ENCODE measurements at regions not wholly inside any gene's neighbourhood (a gene's known extent, or its start where the extent isn't known, plus 50 kb on each side); places are given as distances from the start of the nearest gene placed in this dataset.
A peak's percentile ranks its signal among the peaks of the same experiment; 100 is the strongest.

- peak; percentile 46 for DNase-seq (ENCODE audit: low read depth)
Observed at GRCh38 chr2:204012072-204012653, 75.6 kb downstream of the ICOS start.

- no peak for DNase-seq (ENCODE audit: low read depth)
Observed at GRCh38 chr2:204015118-204015843, 78.7 kb downstream of the ICOS start.

- no peak for DNase-seq (ENCODE audit: low read depth)
Observed at GRCh38 chr2:204018717-204019116, 82.2 kb downstream of the ICOS start.

- peak; percentile 53 for DNase-seq (ENCODE audit: low read depth)
Observed at GRCh38 chr2:204019572-204020501, 83.3 kb downstream of the ICOS start.

- no peak for DNase-seq (ENCODE audit: low read depth)
Observed at GRCh38 chr2:204021290-204022081, 84.9 kb downstream of the ICOS start.

GRCh38 chr2:204022550-204022949, 86.0 kb downstream of the ICOS start:
- DNase-seq (ENCODE audit: low read depth), result no peak

GRCh38 chr2:204023088-204023487, 86.5 kb downstream of the ICOS start:
- DNase-seq (ENCODE audit: low read depth), result no peak

GRCh38 chr2:204024503-204024902, 87.9 kb downstream of the ICOS start:
- peak; percentile 25 for DNase-seq (ENCODE audit: low read depth)

GRCh38 chr2:204024906-204025475, 88.4 kb downstream of the ICOS start:
- no peak for DNase-seq (ENCODE audit: low read depth)

- no peak for DNase-seq (ENCODE audit: low read depth)
Observed at GRCh38 chr2:204026294-204026693, 89.7 kb downstream of the ICOS start.

- no peak for DNase-seq (ENCODE audit: low read depth)
Observed at GRCh38 chr2:204027091-204027490, 90.5 kb downstream of the ICOS start.

GRCh38 chr2:204030322-204030721, 93.8 kb downstream of the ICOS start:
- no peak for DNase-seq (ENCODE audit: low read depth)

GRCh38 chr2:204031056-204031455, 94.5 kb downstream of the ICOS start:
- DNase-seq (ENCODE audit: low read depth), result no peak

GRCh38 chr2:204032301-204032700, 95.7 kb downstream of the ICOS start:
- no peak for DNase-seq (ENCODE audit: low read depth)

- DNase-seq (ENCODE audit: low read depth), result no peak
Observed at GRCh38 chr2:204033611-204034495, 97.3 kb downstream of the ICOS start.

GRCh38 chr2:204036706-204037105, 100.1 kb downstream of the ICOS start:
- DNase-seq (ENCODE audit: low read depth), result no peak

- no peak for DNase-seq (ENCODE audit: low read depth)
Observed at GRCh38 chr2:204037286-204037685, 100.7 kb downstream of the ICOS start.

GRCh38 chr2:204039298-204039838, 102.8 kb downstream of the ICOS start:
- no peak for DNase-seq (ENCODE audit: low read depth)

GRCh38 chr2:204040016-204040415, 103.5 kb downstream of the ICOS start:
- no peak for DNase-seq (ENCODE audit: low read depth)

GRCh38 chr2:204042401-204042800, 105.8 kb downstream of the ICOS start:
- no peak for DNase-seq (ENCODE audit: low read depth)
